MM.1S (cell line): ENCODE measurements at regions not wholly inside any gene's neighbourhood (a gene's known extent, or its start where the extent isn't known, plus 50 kb on each side); places are given as distances from the start of the nearest gene placed in this dataset.

Source experiments
- DNase-seq: peaks from one replicate; pipeline ENCODE4 v3.0.0-alpha.2; 2015
- H2AFZ ChIP-seq: fragments of 300-600 bp; sonication (generic); 2 replicates; pipeline ENCODE4 v1.6.0; 2016; ENCODE audit warnings: antibody characterized with exemption, low read length
- H3F3A ChIP-seq: fragments of 300-600 bp; sonication (generic); 2 replicates; pipeline ENCODE4 v1.6.1; 2016; ENCODE audit warnings: mild to moderate bottlenecking, antibody characterized with exemption, low read length, moderate library complexity, mixed read lengths; ENCODE audit not compliant: insufficient read depth
- H3K27ac ChIP-seq: fragments of 300-600 bp; sonication (generic); 2 replicates; pipeline ENCODE4 v1.5.1; 2016; ENCODE audit warnings: mild to moderate bottlenecking, low read length
- H3K27me3 ChIP-seq: fragments of 300-600 bp; sonication (generic); replicated peaks from 2 replicates; pipeline ENCODE4 v1.6.0; 2016; ENCODE audit warnings: low read length; ENCODE audit not compliant: insufficient read depth
- H3K36me3 ChIP-seq: fragments of 300-600 bp; sonication (generic); replicated peaks from 2 replicates; pipeline ENCODE4 v1.6.1; 2016; ENCODE audit warnings: mild to moderate bottlenecking, low read length, mixed read lengths; ENCODE audit not compliant: insufficient read depth
- H3K4me1 ChIP-seq: fragments of 300-600 bp; sonication (generic); 2 replicates; pipeline ENCODE4 v1.6.1; 2016; ENCODE audit warnings: low read length, mixed read lengths
- H3K4me2 ChIP-seq: fragments of 300-600 bp; sonication (generic); 2 replicates; pipeline ENCODE4 v1.6.0; 2016; ENCODE audit warnings: low read depth, low read length
- H3K4me3 ChIP-seq: fragments of 300-600 bp; sonication (generic); 2 replicates; pipeline ENCODE4 v1.5.1; 2016; ENCODE audit warnings: low read length, mixed read lengths
- H3K79me2 ChIP-seq: fragments of 300-600 bp; sonication (generic); 2 replicates; pipeline ENCODE4 v1.6.1; 2016; ENCODE audit warnings: mixed run types, low read length, mixed read lengths
- H3K9ac ChIP-seq: fragments of 300-600 bp; sonication (generic); 2 replicates; pipeline ENCODE4 v1.6.1; 2016; ENCODE audit warnings: low read length, mixed read lengths
- H3K9me2 ChIP-seq: fragments of 300-600 bp; sonication (generic); replicated peaks from 2 replicates; pipeline ENCODE4 v1.6.1; 2016; ENCODE audit warnings: mild to moderate bottlenecking, low read length, mixed read lengths; ENCODE audit not compliant: insufficient read depth
- H3K9me3 ChIP-seq: fragments of 300-600 bp; sonication (generic); replicated peaks from 2 replicates; pipeline ENCODE4 v1.6.1; 2016; ENCODE audit warnings: mild to moderate bottlenecking, low read length, mixed read lengths; ENCODE audit not compliant: insufficient read depth
- H4K20me1 ChIP-seq: fragments of 300-600 bp; sonication (generic); 2 replicates; pipeline ENCODE4 v1.6.1; 2016; ENCODE audit warnings: mild to moderate bottlenecking, low read length, moderate library complexity, mixed read lengths; ENCODE audit not compliant: insufficient read depth
- EZH2 ChIP-seq: fragments of 300-600 bp; sonication (generic); optimal IDR thresholded peaks from 2 replicates; pipeline ENCODE3; 2017; ENCODE audit warnings: low read depth, mild to moderate bottlenecking, antibody characterized with exemption, low read length, mixed read lengths
- EZH2phosphoT487 ChIP-seq: fragments of 300-600 bp; sonication (generic); IDR thresholded peaks from 2 replicates; pipeline ENCODE4 v1.6.1; 2018; ENCODE audit warnings: antibody characterized with exemption, low read length
- TF ChIP-seq, protein P1 (sequence below): fragments of 300-600 bp; sonication (generic); IDR thresholded peaks from 2 replicates; pipeline ENCODE4 v1.5.1; 2016; ENCODE audit warnings: antibody characterized with exemption, low read length, mixed read lengths

DNA sequence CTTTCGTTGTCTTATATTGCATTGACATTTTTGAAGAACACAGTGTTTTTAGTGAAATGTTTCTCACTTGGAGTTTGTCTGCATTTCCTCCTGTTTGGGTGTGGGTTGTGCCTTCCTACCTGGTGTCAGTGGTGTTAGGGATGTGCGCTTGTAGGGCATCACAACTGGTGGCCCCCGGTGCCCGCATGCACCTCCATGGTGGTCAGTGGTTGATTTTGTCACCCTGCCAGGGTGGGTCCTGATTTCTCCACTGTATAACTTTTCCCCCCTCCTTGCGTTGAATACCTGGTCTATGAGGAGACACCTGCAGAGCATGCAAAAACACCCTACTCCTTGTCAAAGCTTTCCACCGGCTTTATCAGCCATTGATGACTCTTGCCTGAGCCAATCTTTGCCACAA lies 132.9 kb downstream of the BARX1 start:
- DNase-seq: no peak

DNA sequence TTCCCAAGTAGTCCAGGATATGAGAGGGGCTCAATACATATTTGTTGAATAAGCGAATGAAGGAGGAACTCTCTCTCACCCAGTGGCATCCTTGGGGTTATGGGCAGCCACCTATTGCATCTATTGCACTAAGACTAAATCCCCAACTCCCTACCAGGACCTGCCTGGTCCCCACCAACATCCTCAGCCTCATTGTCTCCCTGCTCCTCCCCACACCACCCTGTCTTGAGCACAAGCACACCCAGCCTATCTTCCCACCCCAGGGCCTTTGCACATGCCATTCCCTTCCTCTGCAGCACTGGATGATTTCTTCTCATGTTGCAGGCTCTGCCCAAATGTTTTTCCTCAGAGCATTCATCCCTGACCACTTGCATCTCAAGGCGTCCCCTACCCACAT lies 133.8 kb downstream of the BARX1 start:
- TF ChIP-seq EZH2: no peak
- TF ChIP-seq EZH2phosphoT487: no peak
- TF ChIP-seq, protein P1, sequence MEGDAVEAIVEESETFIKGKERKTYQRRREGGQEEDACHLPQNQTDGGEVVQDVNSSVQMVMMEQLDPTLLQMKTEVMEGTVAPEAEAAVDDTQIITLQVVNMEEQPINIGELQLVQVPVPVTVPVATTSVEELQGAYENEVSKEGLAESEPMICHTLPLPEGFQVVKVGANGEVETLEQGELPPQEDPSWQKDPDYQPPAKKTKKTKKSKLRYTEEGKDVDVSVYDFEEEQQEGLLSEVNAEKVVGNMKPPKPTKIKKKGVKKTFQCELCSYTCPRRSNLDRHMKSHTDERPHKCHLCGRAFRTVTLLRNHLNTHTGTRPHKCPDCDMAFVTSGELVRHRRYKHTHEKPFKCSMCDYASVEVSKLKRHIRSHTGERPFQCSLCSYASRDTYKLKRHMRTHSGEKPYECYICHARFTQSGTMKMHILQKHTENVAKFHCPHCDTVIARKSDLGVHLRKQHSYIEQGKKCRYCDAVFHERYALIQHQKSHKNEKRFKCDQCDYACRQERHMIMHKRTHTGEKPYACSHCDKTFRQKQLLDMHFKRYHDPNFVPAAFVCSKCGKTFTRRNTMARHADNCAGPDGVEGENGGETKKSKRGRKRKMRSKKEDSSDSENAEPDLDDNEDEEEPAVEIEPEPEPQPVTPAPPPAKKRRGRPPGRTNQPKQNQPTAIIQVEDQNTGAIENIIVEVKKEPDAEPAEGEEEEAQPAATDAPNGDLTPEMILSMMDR: no peak
- no peak for DNase-seq
- H3K79me2 ChIP-seq: no peaks in the 10 kb centered on the region
- H3K9me2 ChIP-seq: no peaks in the 10 kb centered on the region
- no peak overlapping the region for H3K9ac ChIP-seq
- H3K27me3 ChIP-seq: no peaks in the 10 kb centered on the region
- no peak overlapping the region for H3K4me3 ChIP-seq
- no peaks in the 10 kb centered on the region for H3F3A ChIP-seq
- H3K27ac ChIP-seq: no peak overlapping the region
- no peak overlapping the region for H2AFZ ChIP-seq
- H3K36me3 ChIP-seq: no peaks in the 10 kb centered on the region
- H3K4me2 ChIP-seq: no peak overlapping the region
- no peaks in the 10 kb centered on the region for H3K4me1 ChIP-seq
- H3K9me3 ChIP-seq: no peaks in the 10 kb centered on the region
- H4K20me1 ChIP-seq: no peaks in the 10 kb centered on the region

More for the DNA sequence above, 132.9 kb downstream of the BARX1 start:
- Histone ChIP-seq H3K4me2 (no peak overlapping the region), H3K4me1 (no peaks in the 10 kb centered on the region), H3K4me3 (no peak overlapping the region), H2AFZ (no peak overlapping the region), H3K79me2 (no peaks in the 10 kb centered on the region), H3K9ac (no peak overlapping the region), H3K9me3 (no peaks in the 10 kb centered on the region), H3K27ac (no peak overlapping the region), H3K27me3 (no peaks in the 10 kb centered on the region), H3K36me3 (no peaks in the 10 kb centered on the region), H3K9me2 (no peaks in the 10 kb centered on the region), H4K20me1 (no peaks in the 10 kb centered on the region), H3F3A (no peaks in the 10 kb centered on the region)
- TF ChIP-seq EZH2phosphoT487 (no peak), EZH2 (no peak)
- TF ChIP-seq, protein P1: no peak

DNA sequence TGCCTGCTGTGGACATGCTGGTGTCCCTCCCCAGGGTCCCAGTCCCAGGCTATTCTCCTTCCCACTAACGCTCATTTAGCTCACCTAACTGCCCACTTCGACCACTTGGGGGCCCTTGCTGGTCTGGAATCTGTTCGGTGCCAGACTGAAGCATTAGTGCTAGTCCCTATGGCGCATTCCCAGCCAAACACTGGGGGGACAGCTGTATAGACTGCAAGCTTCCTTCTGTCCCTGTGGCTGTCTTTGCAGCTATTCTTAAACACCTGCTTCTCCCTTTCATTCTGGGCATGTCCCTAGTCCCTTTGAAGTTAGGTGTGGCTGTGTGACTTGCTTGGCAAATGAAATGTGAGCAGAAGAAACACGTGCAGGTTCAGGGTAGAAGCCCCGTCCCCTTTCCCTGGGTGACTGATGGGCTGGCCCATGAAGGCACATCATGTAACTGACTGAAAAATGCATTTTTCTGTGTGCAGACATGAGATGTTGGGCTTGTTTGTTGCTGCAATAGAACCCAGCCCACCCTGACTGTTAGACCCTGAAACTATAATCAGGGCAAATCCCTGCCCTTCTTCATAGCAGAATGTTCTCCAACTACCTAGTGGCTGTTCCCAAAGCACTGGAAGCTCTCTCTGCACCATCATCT lies 134.4 kb downstream of the BARX1 start:
- TF ChIP-seq, protein P1: no peak
- TF ChIP-seq EZH2 (no peak), EZH2phosphoT487 (no peak)
- H3K27me3 ChIP-seq: no peaks in the 10 kb centered on the region
- H3K4me1 ChIP-seq: no peaks in the 10 kb centered on the region
- no peak overlapping the region for H3K27ac ChIP-seq
- H3K9me3 ChIP-seq: no peaks in the 10 kb centered on the region
- H3K36me3 ChIP-seq: no peaks in the 10 kb centered on the region
- H4K20me1 ChIP-seq: no peaks in the 10 kb centered on the region
- DNase-seq: no peak
- H2AFZ ChIP-seq: no peak overlapping the region
- H3K9me2 ChIP-seq: no peaks in the 10 kb centered on the region
- H3K4me3 ChIP-seq: no peak overlapping the region
- H3K79me2 ChIP-seq: no peaks in the 10 kb centered on the region
- H3K9ac ChIP-seq: no peak overlapping the region
- H3F3A ChIP-seq: no peaks in the 10 kb centered on the region
- H3K4me2 ChIP-seq: no peak overlapping the region
